ENCODE measurements at regions not wholly inside any gene's neighbourhood (a gene's known extent, or its start where the extent isn't known, plus 50 kb on each side); places are given as distances from the start of the nearest gene placed in this dataset.

DNA sequence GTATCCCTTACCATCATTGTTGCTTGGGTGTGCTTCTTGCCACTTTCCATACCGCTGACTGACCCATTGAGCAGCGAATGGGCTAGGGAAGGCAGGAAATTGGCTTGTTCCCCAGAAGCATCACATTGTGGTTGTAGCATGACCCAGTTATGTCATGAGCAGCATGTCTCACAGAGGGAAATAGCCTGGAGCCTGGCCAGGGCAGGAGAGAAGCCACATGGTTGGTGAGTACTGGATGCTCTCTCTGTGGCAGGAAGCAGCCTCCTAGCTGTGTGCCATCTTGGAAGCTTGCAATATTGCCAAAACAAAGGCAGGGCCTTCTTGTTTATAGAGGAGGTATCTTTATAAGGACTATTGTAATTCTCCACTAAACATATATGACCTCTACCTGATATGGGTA lies 482.6 kb downstream of the PIK3C3 start:
- no peak overlapping the region for H3K4me3 Mint-ChIP-seq
- H3K36me3 Mint-ChIP-seq (ENCODE audit: low read depth) = no peaks in the 10 kb centered on the region
- CTCF ChIA-PET = no interaction called here
- H3K27me3 Mint-ChIP-seq (ENCODE audit: low read depth) = no peaks in the 10 kb centered on the region
- peaks cover 5% of the 10 kb centered on the region for H3K9me3 Mint-ChIP-seq
- DNase-seq = no peak
- no peak overlapping the region for H3K27ac Mint-ChIP-seq
- H3K4me1 Mint-ChIP-seq (ENCODE audit: low read depth) = no peaks in the 10 kb centered on the region
- intact Hi-C loops (cut with micrococcal nuclease) = no loop called here

DNA sequence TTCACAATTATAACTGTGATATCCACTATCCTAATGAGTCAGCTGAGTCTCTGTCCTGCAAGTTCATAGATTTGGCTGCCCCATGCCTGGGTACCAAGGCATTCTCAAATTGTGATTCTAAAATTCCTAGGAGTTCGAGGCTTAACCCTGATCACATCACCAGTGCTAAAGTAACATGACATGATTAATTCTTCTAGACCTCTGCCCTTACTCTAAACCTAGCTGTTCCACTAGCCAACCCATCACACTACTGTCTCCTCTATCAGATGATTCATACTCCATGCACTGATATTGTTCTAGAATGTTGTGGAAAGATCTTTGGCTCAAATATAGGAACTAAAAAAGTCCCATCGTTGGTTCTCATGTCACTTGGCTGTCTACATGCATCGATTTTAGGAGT lies 487.6 kb downstream of the PIK3C3 start:
- H3K4me1 Mint-ChIP-seq (ENCODE audit: low read depth) = no peaks in the 10 kb centered on the region
- intact Hi-C loops (cut with micrococcal nuclease) = no loop called here
- CTCF ChIA-PET = no interaction called here
- no peaks in the 10 kb centered on the region for H3K36me3 Mint-ChIP-seq (ENCODE audit: low read depth)
- no peak overlapping the region for H3K4me3 Mint-ChIP-seq
- no peaks in the 10 kb centered on the region for H3K27me3 Mint-ChIP-seq (ENCODE audit: low read depth)
- no peak overlapping the region for H3K27ac Mint-ChIP-seq
- no peak for DNase-seq
- peaks cover 20% of the 10 kb centered on the region for H3K9me3 Mint-ChIP-seq

DNA sequence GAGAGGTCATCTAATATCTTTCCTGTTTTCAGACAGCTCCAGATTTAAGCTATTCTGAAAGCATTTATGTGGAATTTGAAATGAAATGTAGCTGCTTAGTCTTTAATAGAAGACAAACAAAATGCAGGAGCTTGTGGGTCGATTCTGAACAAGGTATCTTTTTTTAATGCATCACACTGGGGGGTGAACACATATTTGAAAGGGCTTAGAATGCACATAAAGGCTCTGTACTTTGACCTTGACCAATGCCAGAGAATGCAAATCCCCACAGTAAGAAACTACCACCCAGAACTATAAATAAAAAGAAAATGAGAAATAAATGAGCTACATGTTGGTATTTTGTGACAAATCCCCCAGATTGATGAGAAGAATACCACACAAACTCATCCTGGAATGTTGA lies 489.3 kb downstream of the PIK3C3 start:
- intact Hi-C loops (cut with micrococcal nuclease) = no loop called here
- Mint-ChIP-seq H3K4me1 (ENCODE audit: low read depth) (no peaks in the 10 kb centered on the region), H3K27ac (no peak overlapping the region), H3K27me3 (ENCODE audit: low read depth) (no peaks in the 10 kb centered on the region), H3K9me3 (peaks cover 27% of the 10 kb centered on the region), H3K36me3 (ENCODE audit: low read depth) (no peaks in the 10 kb centered on the region), H3K4me3 (no peak overlapping the region)
- CTCF ChIA-PET = no interaction called here
- DNase-seq = no peak

DNA sequence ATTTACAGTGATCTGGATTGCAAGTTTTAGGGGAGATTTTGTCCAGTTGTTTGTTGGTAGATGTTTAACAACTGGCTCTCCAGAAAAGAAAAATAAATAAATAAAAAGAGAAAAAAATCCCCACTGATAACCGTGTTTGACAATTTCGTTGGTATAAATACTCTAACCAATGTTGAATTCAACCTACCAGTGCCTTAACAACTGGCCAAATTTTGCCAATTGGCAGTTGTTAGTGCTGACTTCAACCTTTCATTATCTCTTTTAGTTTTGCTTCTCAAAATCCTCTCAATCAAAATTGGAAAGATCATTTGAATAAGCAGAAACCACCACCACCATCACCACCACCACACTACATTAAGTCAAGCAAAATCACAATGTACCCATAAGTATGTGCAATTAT lies 490.3 kb downstream of the PIK3C3 start:
- Mint-ChIP-seq H3K4me1 (ENCODE audit: low read depth) (no peaks in the 10 kb centered on the region), H3K4me3 (no peak overlapping the region), H3K27ac (no peak overlapping the region), H3K27me3 (ENCODE audit: low read depth) (no peaks in the 10 kb centered on the region), H3K9me3 (peaks cover 27% of the 10 kb centered on the region), H3K36me3 (ENCODE audit: low read depth) (no peaks in the 10 kb centered on the region)
- intact Hi-C loops (cut with micrococcal nuclease) = no loop called here
- no peak for DNase-seq
- CTCF ChIA-PET = no interaction called here

DNA sequence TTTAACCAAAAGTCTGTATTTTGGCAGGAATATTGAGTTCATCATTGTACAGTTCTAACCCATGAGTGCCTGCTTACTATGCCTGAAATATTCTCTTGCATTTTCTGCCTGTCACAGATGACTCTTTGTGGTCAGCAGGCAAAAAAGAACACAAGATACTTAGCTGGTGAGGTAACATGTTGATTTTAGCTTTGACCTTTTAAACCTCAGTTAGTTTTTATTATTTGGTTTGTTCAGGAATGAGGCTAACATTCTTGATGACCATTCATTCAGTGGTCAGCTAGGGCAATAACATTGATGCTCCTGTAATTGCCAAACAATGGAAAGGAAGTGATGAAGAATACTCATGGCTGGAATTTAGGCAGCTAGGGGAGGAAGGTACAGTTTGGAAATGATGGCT lies 491.2 kb downstream of the PIK3C3 start:
- Mint-ChIP-seq H3K27ac (no peak overlapping the region), H3K4me3 (no peak overlapping the region), H3K36me3 (ENCODE audit: low read depth) (no peaks in the 10 kb centered on the region), H3K9me3 (peaks cover 27% of the 10 kb centered on the region), H3K4me1 (ENCODE audit: low read depth) (no peaks in the 10 kb centered on the region), H3K27me3 (ENCODE audit: low read depth) (no peaks in the 10 kb centered on the region)
- DNase-seq = no peak
- CTCF ChIA-PET = interaction anchor here (0.6 kb wide), 1 partner anchor 12 kb away, joined by 3 read pairs; no protein-coding TSS in a partner anchor
- intact Hi-C loops (cut with micrococcal nuclease) = no loop called here

DNA sequence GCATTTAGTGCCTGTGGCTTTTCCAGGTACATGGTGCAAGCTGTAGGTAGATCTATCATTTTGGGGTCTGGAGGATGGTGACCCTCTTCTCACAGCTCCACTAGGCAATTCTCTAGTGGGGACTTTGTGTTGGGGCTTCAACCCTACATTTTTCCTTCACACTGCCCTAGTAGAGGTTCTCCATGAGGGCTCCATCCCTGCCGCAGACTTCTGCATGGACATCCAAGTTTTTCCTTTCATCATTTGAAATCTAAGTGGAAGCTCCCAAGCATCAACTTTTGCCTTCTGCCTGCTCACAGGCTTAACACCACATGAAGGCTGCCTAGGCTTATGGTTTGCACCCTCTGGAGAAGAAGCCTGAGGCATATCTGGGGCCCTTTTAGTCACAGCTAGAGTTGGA lies 492.7 kb downstream of the PIK3C3 start:
- Mint-ChIP-seq H3K27me3 (ENCODE audit: low read depth) (no peaks in the 10 kb centered on the region), H3K4me3 (no peak overlapping the region), H3K36me3 (ENCODE audit: low read depth) (no peaks in the 10 kb centered on the region), H3K4me1 (ENCODE audit: low read depth) (no peaks in the 10 kb centered on the region), H3K9me3 (peaks cover 27% of the 10 kb centered on the region), H3K27ac (no peak overlapping the region)
- CTCF ChIA-PET = no interaction called here
- no peak for DNase-seq
- intact Hi-C loops (cut with micrococcal nuclease) = no loop called here

DNA sequence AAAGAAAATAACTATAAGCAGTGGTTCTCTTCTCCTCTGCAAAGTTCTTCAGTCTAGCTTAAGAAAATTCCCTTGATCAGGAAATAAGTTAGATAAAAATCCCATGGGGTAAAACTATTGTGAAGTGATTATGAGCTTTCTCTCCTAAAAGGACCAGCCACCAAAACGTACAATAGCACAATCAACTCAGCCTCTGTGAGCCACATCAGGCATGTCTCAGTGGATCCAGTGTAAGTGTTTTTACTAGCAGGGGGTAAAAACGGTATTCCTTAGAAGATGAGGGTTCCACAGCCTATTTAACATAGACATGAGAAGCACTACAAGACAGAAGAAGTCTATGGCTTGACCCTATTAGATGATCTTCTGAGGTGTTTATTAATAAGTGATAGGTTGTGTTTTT lies 503.2 kb downstream of the PIK3C3 start:
- H3K4me3 Mint-ChIP-seq = no peak overlapping the region
- no peaks in the 10 kb centered on the region for H3K27me3 Mint-ChIP-seq (ENCODE audit: low read depth)
- no peaks in the 10 kb centered on the region for H3K36me3 Mint-ChIP-seq (ENCODE audit: low read depth)
- intact Hi-C loops (cut with micrococcal nuclease) = no loop called here
- no peak for DNase-seq
- CTCF ChIA-PET = interaction anchor here (1.0 kb wide), 1 partner anchor 12 kb away, joined by 3 read pairs; no protein-coding TSS in a partner anchor
- H3K27ac Mint-ChIP-seq = no peak overlapping the region
- no peaks in the 10 kb centered on the region for H3K4me1 Mint-ChIP-seq (ENCODE audit: low read depth)
- H3K9me3 Mint-ChIP-seq = peaks cover 1% of the 10 kb centered on the region

DNA sequence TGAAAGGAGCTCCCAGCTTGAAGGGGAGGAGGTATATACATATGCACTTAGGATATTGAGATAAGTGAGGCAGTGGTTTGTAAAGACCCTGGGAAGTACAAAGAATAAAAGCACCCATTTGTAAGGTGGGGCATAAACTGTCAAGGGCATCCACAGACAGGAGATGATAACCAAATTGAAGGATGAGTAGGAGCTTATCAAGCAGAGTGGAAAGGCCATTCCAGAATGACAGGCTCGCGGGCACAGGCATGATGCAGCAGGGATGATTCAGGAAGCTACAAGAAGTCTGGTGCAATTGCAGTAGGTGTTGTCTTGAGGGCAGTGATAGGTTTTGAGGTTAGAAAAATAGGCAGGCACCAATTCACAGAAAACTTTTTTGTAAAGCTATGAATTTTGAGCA lies 504.8 kb downstream of the PIK3C3 start:
- H3K27me3 Mint-ChIP-seq (ENCODE audit: low read depth) = no peaks in the 10 kb centered on the region
- peaks cover 1% of the 10 kb centered on the region for H3K9me3 Mint-ChIP-seq
- no peak overlapping the region for H3K27ac Mint-ChIP-seq
- no peaks in the 10 kb centered on the region for H3K4me1 Mint-ChIP-seq (ENCODE audit: low read depth)
- DNase-seq = no peak
- CTCF ChIA-PET = no interaction called here
- no peaks in the 10 kb centered on the region for H3K36me3 Mint-ChIP-seq (ENCODE audit: low read depth)
- intact Hi-C loops (cut with micrococcal nuclease) = no loop called here
- no peak overlapping the region for H3K4me3 Mint-ChIP-seq

DNA sequence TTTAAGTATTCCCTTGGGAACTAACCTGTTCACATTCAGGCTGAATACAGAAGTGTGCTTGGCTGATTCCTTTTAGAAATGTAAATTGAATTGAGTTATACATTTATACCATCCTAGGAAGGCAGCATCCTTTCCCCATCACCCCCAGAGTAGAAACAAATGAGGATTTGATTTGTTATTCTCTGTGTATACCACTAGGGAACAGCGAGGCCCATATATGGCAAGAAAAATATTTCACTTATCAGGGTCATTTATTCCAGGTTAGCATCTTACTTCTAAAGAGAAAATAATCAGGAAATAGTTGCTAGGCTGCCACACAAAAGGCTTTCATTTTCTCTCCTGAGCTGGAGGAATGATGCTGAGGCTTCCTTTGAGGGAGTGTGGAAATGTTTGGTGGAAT lies 516.9 kb downstream of the PIK3C3 start:
- CTCF ChIA-PET = no interaction called here
- no peak for DNase-seq
- Mint-ChIP-seq H3K27ac (no peak overlapping the region), H3K4me1 (ENCODE audit: low read depth) (no peaks in the 10 kb centered on the region), H3K27me3 (ENCODE audit: low read depth) (no peaks in the 10 kb centered on the region), H3K4me3 (no peak overlapping the region), H3K36me3 (ENCODE audit: low read depth) (no peaks in the 10 kb centered on the region), H3K9me3 (no peaks in the 10 kb centered on the region)
- intact Hi-C loops (cut with micrococcal nuclease) = no loop called here

DNA sequence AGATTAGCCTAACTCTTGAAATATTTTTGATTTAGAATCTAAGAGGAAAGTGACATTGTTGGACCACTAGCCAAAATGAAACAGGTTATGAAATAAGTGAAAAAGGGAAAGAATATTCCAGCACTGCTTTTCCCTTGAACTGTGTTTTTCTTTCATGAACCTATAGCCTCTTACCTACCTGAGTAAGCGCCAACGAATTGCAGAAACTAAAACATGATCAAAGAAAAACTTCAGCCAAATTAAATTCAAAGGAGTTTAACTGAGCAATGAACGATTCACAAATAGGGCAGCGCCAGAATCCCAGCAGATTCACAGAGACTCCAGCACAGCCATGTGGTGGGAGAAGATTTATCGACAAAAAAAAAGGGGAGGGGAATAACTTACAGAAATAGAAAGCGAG lies 518.6 kb downstream of the PIK3C3 start:
- H3K27me3 Mint-ChIP-seq (ENCODE audit: low read depth) = no peaks in the 10 kb centered on the region
- H3K27ac Mint-ChIP-seq = no peak overlapping the region

DNA sequence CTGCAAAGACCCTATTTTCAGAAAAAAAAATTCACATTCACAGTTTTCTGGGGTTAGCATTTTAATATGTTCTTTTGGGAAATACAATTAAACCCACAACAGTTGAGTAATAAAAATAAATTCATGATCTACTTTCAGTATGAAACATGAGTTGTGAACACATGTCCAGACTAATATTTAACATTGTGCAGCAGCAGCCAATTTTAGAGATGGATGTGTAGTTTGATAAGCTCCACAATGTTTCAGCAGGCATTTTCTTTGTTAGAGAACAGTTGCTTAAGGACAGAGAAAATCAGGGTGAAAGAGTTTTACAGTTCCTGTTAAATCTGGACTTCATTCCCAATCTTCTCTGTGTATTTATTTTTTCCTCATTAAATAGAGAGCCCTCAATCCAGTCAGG lies 519.5 kb downstream of the PIK3C3 start:
- H3K27ac Mint-ChIP-seq = no peak overlapping the region
- no peaks in the 10 kb centered on the region for H3K36me3 Mint-ChIP-seq (ENCODE audit: low read depth)
- H3K27me3 Mint-ChIP-seq (ENCODE audit: low read depth) = no peaks in the 10 kb centered on the region
- DNase-seq = no peak
- no peaks in the 10 kb centered on the region for H3K9me3 Mint-ChIP-seq
- no peaks in the 10 kb centered on the region for H3K4me1 Mint-ChIP-seq (ENCODE audit: low read depth)
- intact Hi-C loops (cut with micrococcal nuclease) = no loop called here
- no peak overlapping the region for H3K4me3 Mint-ChIP-seq
- CTCF ChIA-PET = no interaction called here

More for the DNA sequence above, 518.6 kb downstream of the PIK3C3 start:
- no peak overlapping the region for H3K4me3 Mint-ChIP-seq
- no peaks in the 10 kb centered on the region for H3K36me3 Mint-ChIP-seq (ENCODE audit: low read depth)
- no peak for DNase-seq
- intact Hi-C loops (cut with micrococcal nuclease) = no loop called here
- no peaks in the 10 kb centered on the region for H3K9me3 Mint-ChIP-seq
- no peaks in the 10 kb centered on the region for H3K4me1 Mint-ChIP-seq (ENCODE audit: low read depth)
- CTCF ChIA-PET = interaction anchor here (0.7 kb wide), 1 partner anchor 420 kb away, joined by 4 read pairs; no protein-coding TSS in a partner anchor

DNA sequence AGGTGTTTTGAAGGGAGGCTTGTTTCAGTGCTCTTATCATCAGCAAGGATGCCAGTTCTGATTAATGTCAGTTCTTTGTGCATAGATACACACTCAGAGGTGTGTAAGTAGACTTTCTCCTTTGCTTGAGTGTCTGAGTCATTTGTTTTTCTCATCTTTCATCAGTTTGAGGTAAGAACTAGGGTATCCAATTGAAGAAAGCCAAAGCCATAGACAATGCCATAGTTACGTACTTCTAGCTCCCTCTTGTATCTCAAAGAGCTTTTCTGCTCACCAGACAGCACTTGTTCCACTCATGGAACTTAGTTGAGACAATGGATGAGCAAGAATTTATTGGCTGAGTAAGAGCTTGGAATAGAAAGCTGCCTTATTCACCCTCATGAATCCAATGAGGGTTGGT lies 520.1 kb downstream of the PIK3C3 start:
- H3K9me3 Mint-ChIP-seq = no peaks in the 10 kb centered on the region
- H3K4me3 Mint-ChIP-seq = no peak overlapping the region
- no peaks in the 10 kb centered on the region for H3K4me1 Mint-ChIP-seq (ENCODE audit: low read depth)
- DNase-seq = no peak
- CTCF ChIA-PET = no interaction called here
- no peak overlapping the region for H3K27ac Mint-ChIP-seq
- intact Hi-C loops (cut with micrococcal nuclease) = no loop called here
- no peaks in the 10 kb centered on the region for H3K36me3 Mint-ChIP-seq (ENCODE audit: low read depth)
- no peaks in the 10 kb centered on the region for H3K27me3 Mint-ChIP-seq (ENCODE audit: low read depth)

DNA sequence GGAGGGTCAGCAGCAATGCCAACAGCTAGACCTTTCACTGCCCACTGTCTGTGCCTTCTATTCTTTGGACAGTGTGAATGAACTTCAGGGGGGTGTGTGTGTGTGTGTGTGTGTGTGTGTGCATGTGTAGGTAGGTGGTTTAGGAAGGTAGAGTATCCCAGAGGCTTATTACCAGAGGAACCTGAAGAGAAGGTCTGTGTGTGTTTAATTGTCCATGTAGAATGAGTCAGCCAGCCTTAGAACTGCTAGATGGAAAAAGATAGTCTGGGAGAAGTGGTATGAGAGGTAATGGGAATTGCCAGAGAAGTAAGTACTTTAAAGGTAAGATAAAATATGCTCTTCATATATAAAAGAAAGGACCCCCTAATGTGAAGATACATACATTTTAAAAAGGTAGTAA lies 522.2 kb downstream of the PIK3C3 start:
- Mint-ChIP-seq H3K36me3 (ENCODE audit: low read depth) (no peaks in the 10 kb centered on the region), H3K27ac (no peak overlapping the region), H3K9me3 (no peaks in the 10 kb centered on the region), H3K27me3 (ENCODE audit: low read depth) (no peaks in the 10 kb centered on the region), H3K4me3 (no peak overlapping the region), H3K4me1 (ENCODE audit: low read depth) (no peaks in the 10 kb centered on the region)
- CTCF ChIA-PET = no interaction called here
- DNase-seq = no peak
- intact Hi-C loops (cut with micrococcal nuclease) = no loop called here

DNA sequence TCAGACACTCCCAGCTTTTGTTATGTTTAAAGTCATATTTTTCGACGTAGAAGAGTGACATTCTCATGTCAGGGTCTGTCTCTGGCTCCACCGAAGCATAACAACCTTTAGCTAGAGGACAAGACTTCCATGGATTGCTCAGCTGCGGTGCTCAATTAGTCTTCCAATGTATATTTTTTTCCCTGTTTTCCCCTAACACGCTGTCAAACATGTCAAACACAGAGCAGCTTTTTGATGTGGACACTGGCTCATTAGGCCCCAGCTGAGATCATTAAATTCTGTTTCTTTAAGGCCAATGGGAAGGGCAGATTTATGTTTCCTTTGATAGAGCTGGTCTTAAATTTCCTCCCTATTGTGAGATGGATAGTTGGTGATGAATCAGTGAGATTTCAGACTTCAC lies 525.4 kb downstream of the PIK3C3 start:
- CTCF ChIA-PET = interaction anchor here (0.6 to 0.7 kb wide), 2 partner anchors 102 to 578 kb away, joined by 4 to 6 read pairs; no protein-coding TSS in a partner anchor
- no peak for DNase-seq
- intact Hi-C loops (cut with micrococcal nuclease) = no loop called here
- Mint-ChIP-seq H3K9me3 (peaks cover 3% of the 10 kb centered on the region), H3K4me1 (ENCODE audit: low read depth) (no peaks in the 10 kb centered on the region), H3K27me3 (ENCODE audit: low read depth) (no peaks in the 10 kb centered on the region), H3K4me3 (no peak overlapping the region), H3K36me3 (ENCODE audit: low read depth) (no peaks in the 10 kb centered on the region), H3K27ac (no peak overlapping the region)

All from activated naive CD4-positive, alpha-beta T cell treated with anti-CD3 and anti-CD28 coated beads for 36 hours (primary cell).